GM21447 (cell line): ENCODE measurements at regions not wholly inside any gene's neighbourhood (a gene's known extent, or its start where the extent isn't known, plus 50 kb on each side); places are given as distances from the start of the nearest gene placed in this dataset.

ENCODE experiments used
- ATAC-seq: cut with Tn5 transposase; IDR thresholded peaks from one replicate; pipeline ENCODE4 v1.9.1; 2021; ENCODE audit not compliant: unreplicated experiment

DNA sequence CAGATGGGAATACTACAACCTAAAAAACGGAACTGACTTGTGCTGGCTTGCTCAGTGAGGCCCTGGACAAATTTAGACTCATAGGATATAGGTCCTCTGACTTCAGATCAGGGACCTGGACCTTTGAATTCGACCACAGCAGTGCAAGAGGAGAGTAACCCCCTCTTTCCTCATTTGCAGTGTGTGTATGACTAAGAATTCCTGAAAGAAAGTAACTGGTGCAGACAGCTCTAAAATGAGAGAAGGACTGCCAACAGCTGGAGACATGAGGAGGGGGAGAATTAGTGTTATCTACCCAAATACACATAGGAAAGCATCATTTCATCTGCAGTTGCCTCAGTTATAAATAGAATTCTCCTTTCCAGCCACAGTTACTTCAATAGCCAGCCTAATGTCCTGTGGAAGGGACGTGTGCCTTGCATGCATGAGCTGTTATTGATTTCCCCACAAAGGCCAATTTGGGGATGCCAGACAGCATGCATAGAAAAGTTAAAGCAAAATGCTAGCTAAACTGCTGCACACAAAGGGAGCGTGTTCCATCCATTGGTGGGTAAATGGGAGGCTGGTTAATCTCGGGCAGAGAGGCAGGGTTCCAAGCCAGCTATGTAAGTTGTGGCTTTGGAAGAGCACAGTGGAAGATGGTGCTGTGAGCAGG, 442.7 kb downstream of the CDK5RAP2 start:
- ATAC-seq, result no peak

DNA sequence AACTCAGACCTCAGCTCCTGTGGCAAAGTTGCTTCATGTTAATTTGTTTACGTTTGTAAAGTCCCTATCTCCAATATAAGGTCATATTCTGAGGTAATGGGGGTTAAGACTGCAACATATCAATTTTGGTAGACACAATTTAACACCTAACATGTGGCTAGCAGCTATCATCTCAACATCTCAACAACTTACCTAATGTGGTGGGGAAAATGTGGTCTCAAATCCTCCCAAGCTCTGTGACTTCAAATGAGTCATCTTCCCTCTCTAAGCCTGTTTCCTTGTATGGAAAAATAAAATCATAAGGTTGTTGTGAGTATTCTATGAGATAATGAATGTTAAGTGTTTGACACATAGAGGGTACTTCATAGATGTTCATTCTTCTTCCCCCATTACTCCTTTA, 443.3 kb downstream of the CDK5RAP2 start:
- no peak for ATAC-seq

DNA sequence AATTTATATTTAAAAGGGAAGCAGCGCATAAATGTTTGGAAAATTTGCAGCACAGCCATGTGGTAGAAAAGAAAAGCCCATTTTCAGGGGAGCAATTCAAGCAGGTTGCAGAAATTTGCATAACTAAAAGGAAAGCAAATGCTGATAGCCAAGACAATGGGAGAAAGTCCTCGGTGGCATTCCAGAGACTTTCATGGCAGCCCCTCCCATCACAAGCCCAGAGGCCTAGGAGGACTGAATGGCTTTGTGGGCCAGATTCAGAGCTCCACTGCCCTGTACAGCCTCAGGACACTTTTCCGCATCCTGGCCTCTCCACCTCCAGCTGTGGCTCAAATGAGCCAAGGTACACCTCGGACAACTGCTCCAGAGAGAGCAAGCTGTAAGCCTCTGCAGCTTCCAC, 462.9 kb downstream of the CDK5RAP2 start:
- ATAC-seq, result no peak

DNA sequence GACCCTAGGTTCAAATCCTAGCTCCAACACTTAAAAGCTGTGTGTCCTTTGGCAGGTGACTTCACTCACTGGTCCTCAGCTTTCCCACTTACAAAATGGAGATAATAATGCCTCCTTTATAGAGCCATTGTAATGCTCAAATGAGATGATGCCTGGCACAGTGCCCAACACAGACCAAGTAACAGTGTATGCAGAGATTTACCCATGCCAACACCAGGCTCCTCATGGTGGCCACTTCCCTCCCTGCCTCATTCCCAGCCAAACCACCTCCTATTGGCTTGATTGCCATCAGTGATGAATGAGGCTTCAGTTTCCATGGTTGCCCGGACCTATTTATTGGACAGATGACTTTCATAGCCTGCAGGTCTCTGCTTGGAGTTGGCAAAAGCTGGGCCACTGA, 469.4 kb downstream of the CDK5RAP2 start:
- ATAC-seq, result no peak

DNA sequence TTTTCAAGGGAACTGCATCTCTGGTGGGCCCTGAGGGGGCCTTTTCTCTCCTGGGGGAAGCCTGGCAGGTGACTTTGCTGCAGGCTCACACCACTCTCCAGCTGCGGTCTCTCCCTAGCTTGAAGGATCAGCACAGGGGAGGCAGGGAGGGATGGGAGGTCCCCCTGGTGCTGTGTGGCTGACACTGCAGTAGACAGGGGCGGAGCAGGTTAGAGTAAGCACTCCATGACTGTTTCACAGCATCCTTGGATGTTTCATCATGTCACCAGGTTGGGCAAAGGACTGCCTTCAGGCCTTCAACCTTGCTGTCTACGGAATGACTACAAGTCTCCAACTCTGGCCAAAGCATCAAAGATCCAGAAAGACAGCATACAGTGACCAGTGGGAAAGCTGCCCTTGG, 470.7 kb downstream of the CDK5RAP2 start:
- ATAC-seq, result no peak

DNA sequence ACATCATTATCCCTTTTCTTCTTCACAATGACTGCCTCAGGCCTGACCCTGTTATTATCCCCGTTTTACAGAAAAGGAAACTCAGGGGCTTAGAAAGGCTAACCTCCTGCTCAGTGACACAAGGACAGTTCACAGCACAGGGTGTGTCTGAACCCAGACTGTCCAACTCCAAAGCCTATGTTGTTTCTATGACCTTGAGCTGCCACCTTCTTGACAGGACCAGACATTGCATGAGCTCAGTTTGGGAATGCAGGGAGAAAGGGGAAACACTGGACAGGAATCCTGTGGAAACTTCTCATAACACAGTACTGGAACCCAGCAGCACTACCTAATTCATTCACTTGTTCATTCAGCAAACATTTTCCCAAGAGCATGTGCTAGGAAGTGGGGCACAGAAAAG, 472.8 kb downstream of the CDK5RAP2 start:
- no peak for ATAC-seq

DNA sequence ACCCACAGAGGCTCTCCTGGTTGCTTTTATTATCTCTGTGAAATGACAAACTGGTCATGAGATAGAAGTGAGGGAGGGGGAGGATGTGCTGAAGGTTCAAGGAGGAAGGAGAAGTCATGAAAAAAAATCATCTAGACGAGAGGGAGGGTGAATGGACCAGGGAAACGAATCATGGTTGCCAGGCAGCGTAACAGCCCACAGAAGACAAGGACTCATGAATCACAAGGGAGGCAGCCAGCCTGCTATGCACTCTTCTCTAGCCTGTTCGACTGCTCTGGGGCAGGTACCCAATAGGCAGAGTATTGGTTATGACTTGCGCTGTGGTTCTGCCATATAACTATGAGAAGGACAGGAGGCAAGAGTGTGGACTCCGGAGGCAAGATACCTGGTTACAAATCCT, 475.2 kb downstream of the CDK5RAP2 start:
- ATAC-seq, result no peak

DNA sequence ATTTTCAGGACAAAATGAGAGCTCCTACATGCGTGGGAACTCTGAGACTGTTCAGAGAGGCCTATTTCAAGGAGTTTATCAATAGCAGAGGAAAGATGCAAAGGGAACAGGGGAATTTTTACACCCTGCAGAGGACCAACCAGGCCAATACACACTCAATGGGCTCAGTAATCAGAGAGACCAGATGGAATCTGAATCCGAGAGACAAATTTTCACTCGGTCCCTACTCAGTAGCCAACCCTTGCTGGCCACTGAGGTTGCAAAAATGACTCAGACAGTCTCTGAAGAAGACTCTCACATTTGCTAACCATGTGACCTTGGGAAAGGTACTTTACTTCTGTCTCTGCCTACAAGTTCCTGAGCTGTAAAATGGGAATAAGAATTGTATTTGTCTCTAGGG, 479.4 kb downstream of the CDK5RAP2 start:
- no peak for ATAC-seq

DNA sequence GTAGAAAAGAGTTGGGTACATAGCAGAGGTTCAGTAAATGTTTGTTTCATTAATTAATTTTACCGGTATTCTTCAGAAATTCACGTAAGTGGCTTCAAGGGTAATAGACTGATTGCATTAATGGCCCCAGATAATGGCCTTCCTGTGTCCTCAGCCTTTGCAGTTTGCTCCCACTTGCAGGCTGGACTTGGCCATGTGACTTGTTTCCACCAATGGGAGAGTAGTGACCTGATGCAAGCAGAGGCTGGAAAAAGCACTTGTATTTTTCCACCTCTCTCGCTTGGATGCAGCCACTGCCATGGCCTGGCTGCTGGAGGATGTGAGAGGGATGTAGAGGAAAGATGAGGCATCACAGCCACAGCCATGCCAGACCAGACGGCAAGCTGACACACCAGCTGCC, 480.9 kb downstream of the CDK5RAP2 start:
- no peak for ATAC-seq

DNA sequence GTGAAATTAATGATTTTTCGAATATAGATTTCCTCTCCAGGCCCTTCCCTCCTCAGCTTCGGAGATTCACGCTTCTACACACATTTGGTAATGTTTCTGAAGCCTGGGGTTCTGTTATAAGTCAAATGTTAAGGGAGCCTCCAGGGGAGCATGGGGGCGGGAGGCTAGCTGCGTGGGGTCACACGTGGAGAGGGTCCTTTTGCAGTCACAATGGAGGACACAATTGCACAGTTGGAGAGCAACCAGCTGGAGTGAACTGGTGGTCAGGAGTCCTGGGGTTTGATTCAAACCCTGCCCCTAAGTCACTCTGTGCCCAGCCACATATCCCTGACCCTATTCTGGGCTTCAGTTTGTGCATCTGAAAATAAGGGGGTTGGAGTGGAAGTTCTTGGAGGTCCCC, 481.4 kb downstream of the CDK5RAP2 start:
- ATAC-seq, result no peak

DNA sequence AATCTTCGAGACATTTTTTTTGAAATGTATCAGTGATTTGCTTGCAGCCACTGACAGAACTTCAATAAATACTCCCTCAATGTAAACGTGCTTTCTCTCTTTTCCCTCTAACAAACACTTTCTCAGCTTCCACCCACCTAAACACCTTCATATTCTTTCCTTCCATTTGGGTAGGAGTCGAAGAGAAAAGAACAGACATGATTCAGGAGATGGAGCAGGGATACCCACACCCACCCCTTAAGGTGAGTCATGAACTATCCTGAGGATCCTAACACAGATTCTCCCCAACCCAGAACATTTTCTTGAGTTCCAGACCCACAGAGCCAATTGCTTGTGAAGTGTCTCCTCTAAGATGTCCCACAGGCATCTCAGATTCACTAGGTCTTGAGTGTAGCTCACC, 488.8 kb downstream of the CDK5RAP2 start:
- no peak for ATAC-seq

DNA sequence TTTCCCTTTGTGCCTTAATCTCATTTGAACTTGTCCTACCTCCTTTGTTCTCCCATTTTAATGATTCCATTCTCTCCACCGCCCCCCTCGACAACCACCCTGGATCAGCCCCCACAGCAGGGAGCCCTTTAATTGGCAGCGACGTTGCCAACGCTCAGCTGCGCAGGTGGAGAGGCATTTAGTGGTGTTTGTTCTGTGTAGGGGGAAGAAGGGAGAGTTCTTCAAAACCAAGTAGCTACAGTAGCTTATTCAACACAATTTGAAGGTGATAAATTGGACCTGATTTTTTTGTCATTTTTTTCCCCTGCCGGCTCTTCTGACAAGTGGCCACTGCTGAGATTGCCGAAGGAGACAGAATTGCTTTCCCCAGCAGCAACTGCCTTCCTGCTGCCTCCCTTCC, 499.1 kb downstream of the CDK5RAP2 start:
- no peak for ATAC-seq

DNA sequence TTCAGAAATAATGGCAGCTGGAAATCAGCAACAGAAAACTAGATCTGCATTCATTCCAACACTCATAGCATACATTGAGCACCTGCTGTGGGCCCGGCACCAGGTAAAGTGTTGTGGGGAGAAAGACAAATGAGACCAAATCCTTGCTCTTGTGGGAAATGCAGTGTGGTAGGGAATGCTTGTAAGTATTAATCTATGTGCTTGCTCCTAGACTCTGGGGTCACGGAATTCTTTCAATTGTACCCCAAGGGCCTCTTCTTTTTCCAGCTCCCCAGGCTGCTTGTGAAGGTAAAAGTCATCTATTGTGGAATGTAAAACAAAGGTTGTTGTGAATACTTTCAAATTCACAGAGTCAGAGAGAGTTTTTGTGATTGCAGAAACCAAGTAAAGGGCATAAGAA, 501.9 kb downstream of the CDK5RAP2 start:
- no peak for ATAC-seq

DNA sequence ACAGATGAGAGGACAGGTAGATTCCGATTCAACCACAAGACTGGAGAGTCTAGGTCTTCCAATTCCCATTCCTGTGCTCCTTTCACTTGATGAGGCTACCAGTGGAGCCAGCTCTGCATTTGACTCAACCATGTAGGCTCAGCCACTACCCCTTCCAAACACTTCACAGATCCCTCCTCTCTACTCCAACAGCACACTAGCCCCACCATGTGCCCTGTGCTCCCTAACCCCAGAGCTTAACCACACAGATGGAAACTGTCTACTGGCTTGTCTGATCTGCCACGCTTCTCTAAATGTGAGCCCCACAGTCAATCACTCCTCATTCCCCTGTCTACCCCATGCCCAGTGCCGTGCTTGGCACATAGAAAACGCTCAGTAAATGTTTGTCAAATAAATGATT, 508.2 kb downstream of the CDK5RAP2 start:
- no peak for ATAC-seq

DNA sequence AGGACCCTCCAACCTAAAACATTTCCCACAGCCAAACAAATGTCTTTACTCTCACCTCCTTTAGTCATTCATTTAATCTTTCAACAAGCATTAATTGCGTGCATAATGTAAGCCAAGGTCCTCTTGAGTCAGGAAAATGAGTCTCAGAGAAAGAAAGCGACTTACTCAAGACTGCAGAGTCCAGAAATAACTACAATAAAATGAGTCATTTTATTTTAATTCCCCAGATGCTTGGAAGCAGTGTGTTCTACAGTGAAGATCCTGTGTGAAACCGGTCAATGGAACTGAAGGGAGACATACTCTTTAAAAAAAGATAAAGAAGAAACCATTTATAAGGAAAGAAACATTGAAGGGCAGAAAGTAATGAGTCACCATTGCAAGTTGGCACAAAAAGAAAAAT, 513.7 kb downstream of the CDK5RAP2 start:
- ATAC-seq, result no peak

DNA sequence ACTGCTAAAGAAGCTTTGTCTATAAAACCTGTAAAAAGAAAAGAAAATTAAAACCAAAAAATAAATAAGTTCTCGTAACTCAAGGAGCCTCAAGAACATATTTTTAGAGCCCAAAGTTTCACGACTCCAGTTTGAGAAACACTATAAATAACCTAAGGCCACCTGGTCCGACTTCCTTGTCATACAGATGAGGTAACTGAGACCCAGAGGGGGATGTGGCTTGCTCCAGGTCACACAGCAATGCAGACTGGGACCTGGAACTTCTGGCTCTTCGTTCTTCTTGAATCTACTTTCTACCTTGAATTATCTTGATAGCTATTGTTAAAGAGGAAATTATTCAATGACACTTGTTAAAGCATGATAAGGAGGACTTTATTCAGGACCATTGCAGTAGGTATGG, 514.8 kb downstream of the CDK5RAP2 start:
- ATAC-seq, result no peak

DNA sequence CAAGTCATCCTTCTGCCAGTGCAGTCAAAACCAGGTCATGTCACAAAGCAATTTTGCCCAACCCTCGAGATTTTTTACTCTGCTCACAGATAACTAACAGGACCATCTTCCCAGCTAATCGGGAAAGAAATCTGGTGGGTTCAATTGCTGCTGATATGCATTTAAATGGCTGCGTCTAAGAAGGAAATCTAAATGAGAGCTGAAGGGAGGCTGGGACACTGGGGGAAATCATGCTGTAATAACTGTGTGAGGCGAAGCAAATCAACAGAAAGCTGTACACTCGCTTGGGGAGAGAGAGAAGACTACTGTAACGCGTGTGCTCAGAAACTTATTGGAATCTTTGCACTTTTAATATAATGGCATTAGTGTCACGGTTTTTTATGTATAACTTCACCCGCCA, 535.0 kb downstream of the CDK5RAP2 start:
- no peak for ATAC-seq

DNA sequence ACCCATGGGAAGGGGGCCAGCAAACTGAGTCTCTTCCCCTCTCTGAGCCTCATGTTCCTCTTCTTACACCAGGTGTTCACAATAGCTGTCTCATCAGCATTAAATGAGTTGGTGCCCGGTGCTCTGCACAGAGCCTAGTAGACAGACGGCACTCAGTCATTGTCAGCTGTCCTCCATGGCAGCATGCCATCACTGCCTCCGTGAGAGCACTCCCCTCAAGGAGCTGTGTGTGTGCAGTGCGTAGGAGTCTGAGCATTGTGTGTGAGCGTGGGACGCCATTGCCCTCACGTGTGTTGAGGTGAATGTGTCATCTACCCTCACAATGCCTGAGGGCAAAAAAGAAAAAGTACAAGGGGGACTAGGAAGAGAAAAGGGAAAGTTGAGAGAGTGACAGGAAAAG, 536.5 kb downstream of the CDK5RAP2 start:
- no peak for ATAC-seq

DNA sequence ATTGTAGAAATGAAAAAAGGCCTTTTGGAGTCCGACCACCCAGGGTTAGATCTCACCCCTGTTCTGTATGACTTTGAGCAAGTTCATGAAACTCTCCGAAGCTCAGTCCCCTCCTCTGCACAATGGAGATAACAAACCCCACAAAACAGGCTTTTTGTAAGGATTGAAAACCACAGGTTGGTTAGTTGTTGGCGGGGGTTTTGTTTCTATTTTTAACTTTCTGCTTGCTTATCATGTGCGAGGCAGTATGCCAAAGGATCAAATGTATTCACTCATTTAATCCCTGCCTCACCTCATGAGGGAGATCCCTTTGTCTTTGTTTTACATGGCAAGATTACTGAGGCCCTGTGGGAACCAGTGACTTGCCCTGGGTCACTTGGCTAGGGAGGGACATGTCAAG, 539.1 kb downstream of the CDK5RAP2 start:
- no peak for ATAC-seq

DNA sequence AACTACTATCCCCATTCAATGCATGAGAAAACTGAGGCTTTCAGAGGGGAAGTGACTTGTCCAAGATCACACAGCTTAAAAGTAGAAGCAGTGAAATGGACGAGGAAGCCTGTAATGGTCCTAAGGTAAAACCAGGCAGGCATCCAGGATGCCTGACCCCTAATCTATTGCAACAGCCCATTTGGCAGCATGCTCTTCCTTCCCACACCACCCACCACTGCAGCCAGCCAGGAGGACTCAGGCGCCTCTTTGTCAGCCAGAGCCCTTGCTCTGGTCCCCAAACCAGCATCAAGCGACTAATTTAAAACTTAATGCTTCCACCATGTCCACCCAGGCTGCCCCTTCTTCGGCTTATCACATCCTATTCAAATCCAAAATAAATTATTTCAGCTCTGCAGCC, 541.6 kb downstream of the CDK5RAP2 start:
- ATAC-seq, result no peak

DNA sequence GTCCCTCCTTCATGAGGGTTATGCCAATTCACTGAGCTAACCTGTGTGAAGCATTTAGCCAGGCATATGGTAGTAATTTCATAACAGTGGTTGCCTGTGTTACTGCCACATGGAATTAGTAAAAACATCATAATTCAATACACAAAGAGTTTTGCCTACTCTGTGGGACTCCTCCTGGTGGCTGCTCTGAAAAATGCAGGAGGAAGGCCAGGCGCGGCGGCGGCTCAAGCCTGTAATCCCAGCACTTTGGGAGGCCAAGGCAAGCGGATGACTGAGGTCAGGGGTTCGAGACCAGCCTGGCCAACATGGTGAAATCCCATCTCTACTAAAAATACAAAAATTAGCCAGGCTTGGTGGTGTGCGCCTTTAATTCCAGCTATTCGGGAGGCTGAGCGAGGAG, 547.3 kb downstream of the CDK5RAP2 start:
- ATAC-seq, result no peak

DNA sequence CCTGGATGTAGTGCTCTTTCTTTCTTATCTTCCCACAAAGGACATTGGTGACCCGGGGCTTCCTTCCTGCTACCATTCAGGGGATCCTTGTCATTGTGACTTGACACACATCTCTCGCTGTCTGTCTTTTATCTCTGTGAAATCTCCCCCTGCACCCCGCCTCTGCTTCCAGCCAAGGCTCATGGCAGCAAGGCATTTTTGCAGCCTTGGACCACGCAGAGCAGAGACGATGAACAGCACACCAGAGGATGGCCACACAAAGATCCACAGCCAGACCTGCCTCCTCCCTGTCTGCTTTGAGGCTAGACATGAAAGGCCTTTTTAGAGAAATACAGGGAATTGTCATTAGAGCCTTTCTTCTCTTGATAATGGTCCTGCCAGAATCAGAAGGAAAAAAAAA, 549.1 kb downstream of the CDK5RAP2 start:
- no peak for ATAC-seq

DNA sequence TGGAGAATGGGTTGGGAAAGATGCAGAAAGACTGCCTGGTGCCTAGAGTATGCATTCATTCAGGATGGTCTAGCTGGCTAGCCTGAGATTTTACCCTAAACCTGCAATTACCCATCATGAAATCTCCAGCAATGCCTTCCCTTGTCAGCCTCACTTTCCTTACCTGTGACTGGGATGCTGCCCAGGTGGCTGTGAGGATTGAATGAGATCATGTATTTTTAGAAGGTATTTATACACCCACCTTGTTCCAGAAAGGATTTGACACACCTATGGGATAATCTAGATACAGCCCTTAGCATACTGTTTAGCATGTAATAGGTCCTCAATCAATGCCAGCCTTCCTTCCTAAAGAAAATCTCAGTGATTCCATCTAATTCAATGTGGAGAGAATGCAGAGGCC, 561.4 kb downstream of the CDK5RAP2 start:
- ATAC-seq, result no peak

DNA sequence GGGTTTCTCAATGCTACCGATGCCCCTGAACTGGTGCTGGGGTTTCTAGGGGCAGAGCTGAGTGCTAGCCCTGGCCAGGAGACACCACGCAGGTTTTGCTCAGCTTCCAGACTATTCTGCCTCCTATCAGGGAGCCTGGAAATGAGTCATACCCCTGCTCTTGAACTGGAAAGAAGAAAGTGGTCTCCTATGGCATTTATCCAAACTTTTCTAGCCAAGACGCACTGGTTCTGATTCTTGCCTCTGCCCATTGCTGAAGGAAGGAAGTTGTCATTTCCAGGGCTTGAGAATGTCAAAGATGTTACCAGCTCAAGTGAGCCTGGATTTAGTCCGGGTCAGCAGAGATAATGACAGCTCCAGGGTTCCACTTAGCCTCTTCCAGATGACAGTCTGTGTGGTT, 561.9 kb downstream of the CDK5RAP2 start:
- ATAC-seq, result no peak
